HG02970 (cell line): ENCODE measurements at regions not wholly inside any gene's neighbourhood (a gene's known extent, or its start where the extent isn't known, plus 50 kb on each side); places are given as distances from the start of the nearest gene placed in this dataset.

Experiments used
- ATAC-seq: cut with Tn5 transposase; IDR thresholded peaks from one replicate; pipeline ENCODE4 v1.9.1; 2021; ENCODE audit warnings: mild to moderate bottlenecking, moderate library complexity, moderate number of reproducible peaks; ENCODE audit not compliant: unreplicated experiment, low FRiP score

DNA sequence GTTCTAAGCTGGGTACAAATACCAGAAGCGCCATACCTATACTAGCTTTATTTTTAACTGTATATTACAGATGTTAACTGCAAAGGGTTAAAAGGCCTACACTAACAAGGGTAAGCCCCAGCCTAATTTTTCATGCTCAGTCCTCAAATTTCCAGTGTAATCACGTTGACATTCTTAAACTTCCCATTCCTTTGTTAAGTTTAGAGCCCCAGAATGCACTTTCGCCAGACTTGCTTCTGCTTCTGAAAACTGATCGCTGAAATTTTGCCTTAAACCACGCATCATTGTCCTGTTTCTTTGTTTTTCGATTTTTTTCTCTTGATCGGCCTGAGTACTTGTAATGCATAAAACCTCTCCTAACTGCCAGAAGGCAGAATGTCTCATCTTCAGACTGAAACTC, 2141.9 kb upstream of the AGA start:
- ATAC-seq = no peak

DNA sequence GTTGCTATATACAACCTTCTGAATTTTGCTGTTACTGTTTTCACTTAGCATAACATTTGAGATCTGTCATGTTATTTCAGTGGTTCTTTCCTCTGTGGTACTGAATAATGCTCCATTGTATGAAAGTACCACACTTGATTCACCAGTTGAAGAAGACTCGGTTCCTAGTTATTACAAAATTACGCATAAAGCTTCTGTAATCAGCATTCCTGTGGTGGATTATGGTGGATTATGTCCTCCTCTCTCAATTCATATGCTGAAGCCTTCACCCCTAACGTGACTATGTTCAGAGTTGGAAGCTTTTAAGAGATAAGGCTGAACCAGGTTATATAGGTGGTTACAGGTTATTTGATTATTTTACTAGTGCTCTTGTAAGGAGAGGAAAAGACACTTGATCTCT, 2143.5 kb upstream of the AGA start:
- ATAC-seq = no peak

DNA sequence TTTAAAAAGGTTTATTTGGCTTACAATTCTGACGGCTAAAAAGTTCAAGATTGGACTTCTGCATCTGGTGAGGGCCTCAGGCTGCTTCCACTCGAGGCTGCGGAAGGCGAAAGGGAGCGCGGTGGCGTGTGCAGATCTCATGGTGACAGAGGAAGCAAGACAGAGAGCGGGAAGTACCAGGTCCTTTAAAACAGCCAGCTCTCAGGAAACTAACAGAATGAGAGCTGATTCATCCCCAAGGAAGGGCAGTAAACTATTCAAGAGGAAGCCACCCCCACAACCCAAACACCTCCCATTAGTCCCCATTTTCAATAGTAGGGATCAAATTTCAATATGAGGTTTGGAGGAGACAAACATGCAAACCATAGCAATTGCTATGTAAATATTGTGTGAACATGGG, 2144.2 kb upstream of the AGA start:
- no peak for ATAC-seq

DNA sequence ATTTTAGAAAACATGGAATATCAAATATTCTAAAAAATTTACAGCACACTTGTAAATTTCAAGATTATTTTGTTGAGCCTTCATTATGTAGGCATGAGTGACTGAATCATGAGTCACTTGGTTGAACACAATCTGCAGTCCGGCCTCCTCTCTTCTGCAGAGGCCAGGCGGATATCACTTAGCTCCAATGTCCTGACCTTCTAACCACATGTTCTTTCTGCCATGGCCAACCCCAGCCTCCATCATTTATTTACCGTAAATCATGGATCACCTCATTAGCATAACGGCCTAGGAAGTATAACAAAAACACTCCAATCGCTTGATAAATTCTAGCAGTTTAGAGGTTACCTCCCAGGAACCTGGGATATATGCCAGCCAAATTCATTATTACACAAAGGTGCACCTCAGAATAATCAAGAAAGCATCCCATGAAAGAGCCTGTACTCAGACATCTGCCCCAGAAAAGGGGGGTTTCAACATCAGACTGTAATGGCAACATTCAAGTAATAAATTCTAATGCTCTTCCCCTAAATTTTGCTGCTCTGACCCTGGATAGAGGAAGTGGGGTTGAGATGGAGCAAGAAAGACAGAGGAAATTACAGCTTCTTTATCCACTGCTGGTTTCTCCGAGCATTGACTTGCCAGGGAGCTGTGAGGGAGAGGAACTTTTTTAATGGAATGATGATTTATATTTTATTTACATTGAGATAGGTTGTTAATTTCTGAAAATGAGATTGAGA, 2153.6 kb upstream of the AGA start:
- no peak for ATAC-seq

DNA sequence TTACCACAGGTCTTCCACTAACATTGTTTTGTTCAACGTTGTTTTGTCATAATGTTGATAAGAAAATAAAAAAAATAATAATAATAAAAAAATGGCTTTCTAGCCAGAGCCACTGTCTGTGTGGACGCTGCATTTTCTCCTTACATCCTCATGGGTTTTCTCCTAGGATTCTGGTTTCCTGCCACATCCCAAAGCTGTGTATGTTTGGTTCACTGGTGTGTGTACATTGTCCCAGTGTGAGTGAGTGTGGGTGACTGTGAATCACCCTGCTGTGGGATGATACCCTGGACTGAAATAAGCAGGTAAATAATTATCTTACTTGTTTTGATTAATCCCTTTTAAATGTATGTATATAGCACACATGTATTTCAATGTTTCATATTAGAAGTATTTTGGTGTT, 2154.4 kb upstream of the AGA start:
- ATAC-seq = no peak

DNA sequence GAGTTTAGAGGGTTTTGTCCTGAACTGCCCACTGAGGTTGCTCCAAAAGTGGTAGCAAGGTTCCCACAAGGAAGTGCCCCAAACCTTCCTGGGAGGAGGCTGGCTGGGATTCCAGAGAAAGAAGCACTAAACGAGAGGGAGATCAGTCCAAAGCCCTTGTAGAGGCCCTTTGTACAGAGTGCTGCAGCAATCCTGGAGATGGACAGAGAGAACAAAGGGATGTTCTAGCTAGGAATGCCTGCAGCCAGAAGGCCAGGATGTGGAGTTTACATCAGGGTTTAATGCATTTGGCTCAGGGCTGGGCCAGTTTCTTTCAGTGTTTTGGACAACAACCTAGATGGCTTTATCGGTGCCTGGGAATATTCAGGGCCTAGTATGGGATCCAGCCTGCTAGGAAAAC, 2155.1 kb upstream of the AGA start:
- no peak for ATAC-seq

DNA sequence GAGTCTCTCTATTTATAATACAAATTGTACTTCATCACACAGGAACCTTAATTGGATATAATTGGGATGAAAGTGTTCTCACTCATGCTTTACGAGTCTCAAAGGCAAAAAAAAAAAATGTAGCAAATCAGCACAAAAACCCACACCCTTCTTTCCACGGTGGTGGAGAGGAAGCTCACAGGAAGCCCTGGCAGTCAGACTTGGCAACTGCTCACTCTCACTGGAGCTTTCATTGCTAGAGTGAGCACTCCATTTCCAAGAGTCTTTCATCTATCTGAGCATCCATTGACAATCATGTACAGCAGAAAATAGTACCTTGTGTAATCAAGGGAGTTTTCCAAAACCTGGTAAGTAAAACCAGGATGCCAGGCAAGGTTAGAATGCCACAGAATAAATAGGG, 2159.4 kb upstream of the AGA start:
- no peak for ATAC-seq

DNA sequence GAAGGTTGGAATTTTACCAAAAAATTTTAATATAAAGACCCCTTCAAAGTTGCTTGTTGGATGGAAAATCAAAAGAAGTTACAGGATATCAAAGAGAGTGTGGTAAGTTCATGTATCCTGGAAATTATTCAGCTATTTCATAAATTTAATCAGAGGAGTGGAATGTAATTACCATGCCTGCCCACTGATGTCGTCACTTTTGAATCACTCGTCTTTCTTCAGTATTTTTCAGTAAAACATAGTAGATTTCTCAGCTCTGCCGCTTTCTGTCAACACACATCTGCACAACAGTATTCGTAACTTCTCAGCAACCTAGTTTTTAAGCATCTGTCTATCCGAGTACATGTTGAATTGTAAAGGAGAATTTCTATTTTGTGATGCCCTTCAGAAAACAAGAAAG, 2163.0 kb upstream of the AGA start:
- no peak for ATAC-seq

DNA sequence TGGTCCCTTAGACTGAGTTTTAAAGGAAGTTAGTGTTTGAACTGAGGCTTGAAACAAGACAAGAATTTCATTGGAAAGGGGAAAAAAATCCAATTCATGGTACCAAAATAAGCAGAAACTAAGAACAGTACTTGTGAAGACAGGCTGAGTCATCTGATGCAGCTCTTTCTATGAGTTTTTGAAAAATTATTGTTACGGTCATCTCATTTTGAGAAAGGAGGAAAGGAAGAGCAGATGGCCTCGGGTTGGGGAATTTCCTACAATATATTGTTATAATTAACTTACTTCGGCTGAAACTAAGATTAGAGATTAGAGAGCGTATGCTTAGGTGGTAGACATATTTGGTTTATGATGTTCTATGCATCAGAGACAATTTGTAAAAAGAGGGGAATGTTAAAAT, 2164.8 kb upstream of the AGA start:
- no peak for ATAC-seq

DNA sequence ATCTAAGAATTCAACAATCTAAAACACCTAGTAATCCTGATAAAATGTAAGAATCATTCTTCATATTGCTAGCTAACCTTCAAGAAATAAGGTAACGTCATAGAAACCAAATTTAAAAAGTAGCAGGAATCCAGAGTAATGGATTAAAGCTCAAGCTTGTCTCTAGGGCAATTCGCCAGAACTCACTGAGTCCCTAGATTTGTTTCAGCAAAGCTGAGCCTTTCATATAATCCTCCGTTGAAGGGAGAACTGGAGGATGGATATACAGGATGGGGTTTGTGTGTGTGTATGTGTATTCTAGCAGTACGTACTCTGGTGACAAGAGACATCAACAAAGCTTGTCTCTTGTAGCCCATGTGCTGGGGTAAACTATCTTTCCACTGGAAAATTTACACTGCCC, 2173.5 kb upstream of the AGA start:
- ATAC-seq = no peak

DNA sequence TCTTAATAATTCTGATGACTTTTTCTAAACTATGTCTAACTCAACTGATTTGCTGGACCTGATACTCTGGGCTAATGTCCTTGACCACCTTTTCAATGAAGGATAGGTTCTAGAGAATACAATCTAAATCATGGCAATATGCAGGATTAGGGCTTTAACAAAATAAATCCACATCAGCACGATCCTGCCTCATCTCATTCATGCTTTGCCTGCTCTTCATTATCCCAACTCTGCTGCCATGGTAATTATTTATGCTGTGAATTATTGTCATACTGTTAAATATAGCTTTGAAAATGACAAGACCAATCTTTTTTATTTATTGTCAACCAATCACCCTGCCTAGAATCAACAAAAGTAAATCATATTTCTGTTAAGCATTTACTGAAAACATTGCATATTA, 2176.7 kb upstream of the AGA start:
- no peak for ATAC-seq

DNA sequence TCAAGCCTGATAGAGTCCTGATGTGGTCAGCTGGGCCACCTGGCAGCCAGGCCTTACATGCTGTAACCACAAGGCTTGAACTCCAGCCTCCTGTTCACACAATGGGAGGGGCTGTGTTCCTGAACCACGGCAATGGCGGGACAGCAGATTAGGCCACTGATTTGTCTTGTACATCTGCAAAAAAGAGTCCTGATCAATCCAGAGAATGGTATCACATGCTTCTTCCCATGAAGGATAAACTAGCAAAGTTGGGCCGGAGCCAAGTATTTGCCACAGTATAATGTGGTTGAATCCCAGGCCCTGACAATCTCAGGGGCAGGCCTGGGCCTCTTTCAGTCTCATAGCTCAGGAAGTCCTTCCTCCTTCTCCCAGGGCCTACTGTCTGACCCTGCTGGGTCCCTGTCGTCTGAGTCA, 2182.5 kb upstream of the AGA start:
- no peak for ATAC-seq

DNA sequence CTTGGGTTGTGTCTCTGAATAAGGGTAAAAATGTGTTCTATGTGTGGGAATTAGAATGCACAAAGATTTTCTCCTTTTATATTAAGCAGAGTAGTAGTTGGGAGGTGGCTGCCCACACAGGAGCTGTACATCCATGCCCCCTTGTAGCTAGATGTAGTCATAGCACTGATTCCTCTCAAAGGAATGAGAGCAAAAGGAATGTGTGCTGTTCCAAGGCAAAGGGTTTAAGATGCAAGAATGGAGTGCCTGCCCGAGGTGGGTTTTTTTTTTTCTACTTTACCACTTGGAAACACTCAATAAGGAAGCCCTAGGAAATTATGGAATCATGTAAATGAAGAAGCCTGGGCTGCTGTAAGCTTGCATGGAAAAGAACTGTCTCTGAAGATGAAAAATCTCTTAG, 2183.2 kb upstream of the AGA start:
- ATAC-seq = no peak

DNA sequence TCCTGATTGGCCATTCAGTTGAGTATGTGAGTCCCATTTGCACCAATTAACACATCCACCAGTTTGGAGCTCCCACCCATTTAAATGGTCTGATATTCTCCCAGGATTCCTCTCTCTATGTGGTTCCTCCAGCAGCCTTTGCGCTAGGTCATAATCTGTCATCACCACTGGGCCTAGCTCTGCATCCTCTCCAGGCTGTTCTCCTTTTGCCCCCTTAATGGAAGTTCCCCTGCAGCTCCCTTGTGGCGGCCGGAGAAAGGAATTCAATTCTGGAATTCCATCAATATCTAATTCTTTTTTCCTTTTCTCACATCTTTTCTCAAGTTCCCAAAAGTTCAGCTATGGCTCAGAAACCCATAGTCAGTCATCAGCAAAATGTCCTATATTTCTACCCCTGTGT, 2184.4 kb upstream of the AGA start:
- no peak for ATAC-seq

DNA sequence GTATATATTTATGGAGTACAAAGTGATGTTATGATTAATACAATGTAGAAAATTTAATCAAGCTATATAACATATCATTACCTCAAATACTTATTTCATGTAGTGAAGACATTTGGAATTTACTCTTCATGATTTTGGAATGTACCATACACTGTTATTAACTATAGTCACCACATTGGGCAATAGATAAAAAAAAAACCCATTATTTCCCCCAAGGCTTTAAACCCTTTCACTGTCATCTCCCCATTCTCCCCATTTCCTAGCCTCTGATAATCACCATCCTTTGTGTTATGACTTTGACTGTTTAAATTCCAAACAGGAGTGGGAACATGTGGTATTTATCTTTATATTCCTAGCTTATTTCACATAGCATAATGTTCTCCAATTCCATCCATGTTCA, 2189.1 kb upstream of the AGA start:
- no peak for ATAC-seq

DNA sequence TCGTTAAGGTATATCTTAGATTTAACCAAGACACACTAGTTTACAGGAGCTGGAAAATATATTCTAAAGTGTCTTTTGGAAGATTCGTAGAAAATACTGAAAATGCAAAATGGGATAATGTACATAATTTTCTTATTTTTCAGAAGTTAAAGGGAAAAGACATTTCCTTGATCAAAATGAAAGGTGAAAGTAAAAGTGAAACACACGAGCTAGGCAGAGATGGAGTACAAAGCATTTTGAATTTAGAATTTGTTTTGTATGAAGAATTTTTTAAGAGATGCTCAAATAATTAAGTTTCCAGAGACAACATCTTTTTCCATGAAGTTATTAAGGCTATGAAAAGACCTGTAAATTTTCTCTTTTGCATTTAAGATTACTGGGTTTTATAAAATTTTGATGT, 2192.6 kb upstream of the AGA start:
- ATAC-seq = no peak

DNA sequence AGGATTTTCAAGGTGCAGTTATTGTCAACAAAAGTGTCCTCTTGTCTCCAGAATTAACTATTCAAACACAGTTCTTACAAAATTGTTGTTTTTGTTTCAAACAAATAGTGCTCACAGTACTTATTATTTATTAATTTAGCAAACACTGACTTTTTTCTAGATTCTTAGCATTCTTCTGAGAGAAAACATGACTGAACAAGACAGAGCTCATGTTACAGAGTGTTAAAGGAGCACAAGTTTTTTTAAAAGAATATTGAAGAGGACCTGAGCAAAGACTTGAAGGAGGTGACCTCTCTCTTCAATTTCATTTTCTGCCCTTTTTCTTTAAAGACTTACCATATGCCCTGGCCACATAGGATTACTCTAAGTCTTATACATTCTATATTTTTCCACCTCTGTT, 2220.3 kb upstream of the AGA start:
- no peak for ATAC-seq

DNA sequence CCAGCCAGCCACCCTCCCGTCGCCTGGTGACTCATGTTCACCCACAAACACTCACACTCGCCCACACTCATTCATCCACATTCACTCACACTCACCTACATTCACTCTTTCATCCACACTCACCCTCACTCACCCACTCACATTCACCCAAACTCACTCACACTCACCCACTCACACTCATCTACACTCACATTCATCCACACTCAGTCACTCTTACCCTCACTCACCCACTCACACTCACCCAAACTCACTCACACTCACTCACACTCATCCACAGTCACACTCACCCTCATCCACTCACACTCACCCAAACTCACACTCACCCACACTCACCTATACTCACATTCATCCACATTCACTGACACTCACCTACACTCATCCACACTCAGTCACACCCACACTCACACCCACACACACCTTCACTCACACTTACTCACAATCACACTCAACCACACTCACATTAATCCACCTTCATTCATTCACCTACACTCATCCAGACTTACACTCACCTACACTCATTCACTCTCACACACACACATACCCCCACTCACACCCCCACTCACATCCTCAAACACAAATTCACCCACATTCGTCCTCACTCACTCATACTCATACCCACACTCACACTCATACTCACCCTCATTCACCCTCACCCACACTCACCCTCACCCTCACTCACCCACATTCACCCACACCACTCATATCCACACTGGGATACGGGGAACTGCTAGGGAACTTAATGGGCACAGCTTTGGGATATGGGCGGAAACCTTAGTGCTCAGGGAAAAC, 2221.6 kb upstream of the AGA start:
- ATAC-seq = no peak

DNA sequence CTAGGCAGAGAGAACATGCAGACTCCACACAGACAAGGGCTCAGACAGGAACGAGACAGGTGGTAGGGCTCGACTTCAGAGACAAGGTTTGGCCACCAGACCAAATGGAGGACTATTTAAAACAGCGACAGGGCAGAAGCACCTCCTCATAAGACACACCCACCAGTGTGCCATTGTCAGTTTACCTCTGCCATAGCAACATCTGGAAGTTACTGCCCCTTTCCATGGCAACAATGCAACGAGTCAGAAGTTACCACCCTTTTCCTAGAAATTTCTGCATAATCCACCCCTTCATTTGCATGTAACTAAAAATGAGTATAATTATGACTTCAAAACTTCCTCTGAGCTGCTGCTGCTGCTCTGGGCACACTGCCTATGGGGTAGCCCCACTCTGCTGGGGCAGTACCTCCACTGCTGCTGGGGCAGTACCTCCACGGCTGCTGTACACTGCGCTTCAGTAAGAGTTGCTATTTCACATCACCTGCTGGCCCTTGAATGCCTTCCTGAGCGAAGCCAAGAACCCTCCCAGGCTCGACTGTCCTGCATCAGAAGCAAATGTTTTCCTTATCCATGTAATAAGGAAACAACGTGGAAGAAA, 2222.3 kb upstream of the AGA start:
- ATAC-seq = no peak

DNA sequence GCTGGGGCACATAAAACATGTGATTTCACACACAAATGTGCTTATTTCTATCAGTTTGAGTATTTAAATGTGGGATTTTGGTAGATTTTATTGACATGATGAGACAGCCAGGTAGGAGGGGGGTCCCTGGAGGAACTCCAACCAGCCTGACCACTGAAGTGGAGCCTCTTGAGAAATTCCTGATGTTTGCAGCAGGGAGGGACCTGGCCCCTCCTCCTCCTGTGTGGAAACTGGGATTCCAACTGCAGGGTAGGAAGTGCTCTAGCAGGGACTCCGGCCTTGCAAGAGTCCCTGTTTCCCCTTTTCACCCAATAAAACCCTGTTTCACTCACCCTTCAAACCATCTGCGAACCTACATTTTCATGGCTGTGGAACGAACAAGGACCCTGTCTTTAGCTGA, 2224.0 kb upstream of the AGA start:
- no peak for ATAC-seq

DNA sequence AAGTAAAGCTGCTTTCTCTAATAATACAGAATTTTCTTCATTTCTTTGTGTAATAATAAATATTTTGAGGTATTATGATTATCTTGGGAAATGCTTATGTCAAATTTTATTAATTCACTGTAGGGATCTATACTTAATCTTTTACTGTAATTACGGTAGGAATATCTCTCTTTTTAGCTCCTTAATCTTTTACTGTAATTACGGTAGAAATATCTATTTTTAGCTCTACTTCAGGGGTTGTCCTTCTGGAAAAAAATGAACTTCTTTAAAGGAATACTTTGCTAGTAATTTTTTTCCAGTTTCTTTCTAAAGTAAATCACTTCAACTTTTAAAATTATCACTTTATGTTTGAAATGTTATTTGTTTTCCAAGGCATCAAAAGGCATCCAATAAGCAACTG, 2229.4 kb upstream of the AGA start:
- no peak for ATAC-seq
